NB4 (cell line): ENCODE measurements at regions not wholly inside any gene's neighbourhood (a gene's known extent, or its start where the extent isn't known, plus 50 kb on each side); places are given as distances from the start of the nearest gene placed in this dataset.

Experiments
- DNase-seq: peaks from one replicate; pipeline ENCODE4 v3.0.0; 2010; ENCODE audit warnings: low read depth
- H3K4me3 ChIP-seq: one replicate; pipeline ENCODE4 v1.5.1; 2011; ENCODE audit warnings: mild to moderate bottlenecking, low read depth, low read length, moderate library complexity
- CTCF ChIP-seq: IDR thresholded peaks from one replicate; pipeline ENCODE4 v1.5.1; 2012; ENCODE audit warnings: low read depth, low read length
- MAX ChIP-seq: IDR thresholded peaks from 2 replicates; pipeline ENCODE4 v1.6.1; 2011; ENCODE audit warnings: low read depth, low read length
- MYC ChIP-seq: IDR thresholded peaks from 2 replicates; pipeline ENCODE4 v1.6.1; 2011; ENCODE audit warnings: low read depth, low read length
- POLR2A ChIP-seq: IDR thresholded peaks from 2 replicates; pipeline ENCODE4 v1.6.1; 2011; ENCODE audit warnings: mild to moderate bottlenecking; ENCODE audit not compliant: insufficient read length; ENCODE audit errors: extremely low read depth

- DNase-seq, result peak; percentile 13
- H3K4me3 ChIP-seq, result no peak overlapping the region
- TF ChIP-seq POLR2A (no peak), CTCF (no peak), MYC (no peak), MAX (no peak)
These were observed 94.9 kb upstream of the MTHFD1L start for GRCh38 chr6:150770637-150771036.

GRCh38 chr6:150773969-150774368, 91.5 kb upstream of the MTHFD1L start:
- no peak for TF ChIP-seq MAX
- no peak for TF ChIP-seq CTCF
- TF ChIP-seq POLR2A, result no peak
- no peak for TF ChIP-seq MYC
- H3K4me3 ChIP-seq, result no peak overlapping the region
- no peak for DNase-seq

- no peak for DNase-seq
- no peak for TF ChIP-seq CTCF
- no peak for TF ChIP-seq MAX
- no peak for TF ChIP-seq MYC
- no peak for TF ChIP-seq POLR2A
- H3K4me3 ChIP-seq, result no peak overlapping the region
These were observed 89.9 kb upstream of the MTHFD1L start for GRCh38 chr6:150775415-150776203.

GRCh38 chr6:150777736-150778135, 87.8 kb upstream of the MTHFD1L start:
- TF ChIP-seq CTCF (no peak), MYC (no peak), POLR2A (no peak), MAX (no peak)
- DNase-seq, result no peak
- no peak overlapping the region for H3K4me3 ChIP-seq

GRCh38 chr6:150783813-150784212, 81.7 kb upstream of the MTHFD1L start:
- DNase-seq, result no peak
- no peak overlapping the region for H3K4me3 ChIP-seq
- no peak for TF ChIP-seq CTCF
- no peak for TF ChIP-seq MYC
- no peak for TF ChIP-seq POLR2A
- TF ChIP-seq MAX, result no peak
